GM12891 (cell line): ENCODE measurements at regions not wholly inside any gene's neighbourhood (a gene's known extent, or its start where the extent isn't known, plus 50 kb on each side); places are given as distances from the start of the nearest gene placed in this dataset.

Experiments used
- POLR2A ChIP-seq: IDR thresholded peaks from 2 replicates; pipeline ENCODE4 v1.6.1; 2011; ENCODE audit warnings: low read depth, low read length, control low read depth
- POLR2AphosphoS5 ChIP-seq: IDR thresholded peaks from 2 replicates; pipeline ENCODE4 v1.6.1; 2011; ENCODE audit warnings: low read depth, low read length, control low read depth
- POU2F2 ChIP-seq: IDR thresholded peaks from 2 replicates; pipeline ENCODE4 v1.6.1; 2011; ENCODE audit warnings: low read depth, mild to moderate bottlenecking, control low read depth, low read length, moderate library complexity

- no peak for TF ChIP-seq POLR2A
- no peak for TF ChIP-seq POLR2AphosphoS5
- no peak for TF ChIP-seq POU2F2
These were observed 120.5 kb downstream of the POLR2M start for GRCh38 chr15:57827021-57827420.
